ENCODE measurements at regions not wholly inside any gene's neighbourhood (a gene's known extent, or its start where the extent isn't known, plus 50 kb on each side); places are given as distances from the start of the nearest gene placed in this dataset.

DNA sequence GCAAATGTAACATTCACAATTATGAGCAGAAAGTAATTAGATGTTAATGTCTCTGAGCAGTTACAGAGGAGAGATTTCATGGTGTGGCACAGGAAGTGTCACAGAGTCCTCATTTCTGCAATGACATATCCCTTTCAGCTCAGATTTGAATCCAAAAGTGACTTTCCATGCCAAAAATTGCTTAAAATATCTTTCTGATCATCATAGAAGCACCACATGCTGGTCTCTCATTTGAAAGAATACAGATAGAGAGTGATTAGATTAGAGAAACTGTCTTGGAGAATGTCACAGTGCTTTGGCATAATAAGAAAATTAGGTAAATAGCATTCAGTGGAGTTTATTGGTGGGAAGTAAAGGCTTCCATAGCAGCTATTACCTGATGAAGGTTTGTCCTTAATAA is 383.4 kb upstream of the CDH2 start:
- no peak for ATAC-seq
- intact Hi-C loops (cut with DNase I), result no loop called here

DNA sequence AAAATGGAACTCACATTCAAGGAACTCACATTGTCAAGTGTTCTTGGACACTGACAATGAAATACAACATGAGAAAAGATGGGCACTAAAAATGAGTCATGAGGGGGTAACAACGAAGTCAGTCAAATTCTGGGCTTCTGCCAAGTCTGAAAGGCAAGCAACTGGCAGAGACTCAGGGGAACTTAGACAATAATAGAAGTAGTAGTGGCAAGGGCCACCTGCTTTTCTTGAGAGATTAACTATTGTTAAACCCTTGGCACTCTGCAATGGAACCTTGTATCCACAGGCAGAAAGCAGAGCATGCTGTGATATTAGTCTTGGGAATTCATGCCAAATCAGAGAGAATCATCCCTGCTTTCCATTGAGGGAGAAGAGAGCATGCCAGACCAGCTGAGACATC is 382.6 kb upstream of the CDH2 start:
- Histone ChIP-seq H3K27me3 (no peaks in the 10 kb centered on the region), H3K4me1 (no peaks in the 10 kb centered on the region), H3K27ac (no peak overlapping the region), H3K9me3 (peaks cover 0 to 13% (median 0%) of the 10 kb centered on the region in 12 donors), H3K4me3 (no peak overlapping the region), H3K36me3 (no peaks in the 10 kb centered on the region)
- WGBS, 4 donors, result 6 to 19% (median 15%) methylated on average over 1 of the region's 1 CpG
- TF ChIP-seq POLR2A (IDR thresholded peaks at IDR 0.05), result no peak
- TF ChIP-seq, protein P1, sequence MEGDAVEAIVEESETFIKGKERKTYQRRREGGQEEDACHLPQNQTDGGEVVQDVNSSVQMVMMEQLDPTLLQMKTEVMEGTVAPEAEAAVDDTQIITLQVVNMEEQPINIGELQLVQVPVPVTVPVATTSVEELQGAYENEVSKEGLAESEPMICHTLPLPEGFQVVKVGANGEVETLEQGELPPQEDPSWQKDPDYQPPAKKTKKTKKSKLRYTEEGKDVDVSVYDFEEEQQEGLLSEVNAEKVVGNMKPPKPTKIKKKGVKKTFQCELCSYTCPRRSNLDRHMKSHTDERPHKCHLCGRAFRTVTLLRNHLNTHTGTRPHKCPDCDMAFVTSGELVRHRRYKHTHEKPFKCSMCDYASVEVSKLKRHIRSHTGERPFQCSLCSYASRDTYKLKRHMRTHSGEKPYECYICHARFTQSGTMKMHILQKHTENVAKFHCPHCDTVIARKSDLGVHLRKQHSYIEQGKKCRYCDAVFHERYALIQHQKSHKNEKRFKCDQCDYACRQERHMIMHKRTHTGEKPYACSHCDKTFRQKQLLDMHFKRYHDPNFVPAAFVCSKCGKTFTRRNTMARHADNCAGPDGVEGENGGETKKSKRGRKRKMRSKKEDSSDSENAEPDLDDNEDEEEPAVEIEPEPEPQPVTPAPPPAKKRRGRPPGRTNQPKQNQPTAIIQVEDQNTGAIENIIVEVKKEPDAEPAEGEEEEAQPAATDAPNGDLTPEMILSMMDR (IDR thresholded peaks at IDR 0.05), result no peak
- DNase-seq (no peak), ATAC-seq (no peak)
- intact Hi-C loops (cut with DNase I), result no loop called here

More for the DNA sequence above, 383.4 kb upstream of the CDH2 start:
- Histone ChIP-seq H3K4me3 (no peak overlapping the region), H3K27me3 (no peaks in the 10 kb centered on the region), H3K27ac (no peak overlapping the region), H3K36me3 (no peaks in the 10 kb centered on the region), H3K9me3 (peaks cover 0 to 13% (median 0%) of the 10 kb centered on the region in 12 donors), H3K4me1 (no peaks in the 10 kb centered on the region)
- DNase-seq, result no peak
- TF ChIP-seq POLR2A (IDR thresholded peaks at IDR 0.05), result no peak
- TF ChIP-seq, protein P1 (IDR thresholded peaks at IDR 0.05), result no peak

DNA sequence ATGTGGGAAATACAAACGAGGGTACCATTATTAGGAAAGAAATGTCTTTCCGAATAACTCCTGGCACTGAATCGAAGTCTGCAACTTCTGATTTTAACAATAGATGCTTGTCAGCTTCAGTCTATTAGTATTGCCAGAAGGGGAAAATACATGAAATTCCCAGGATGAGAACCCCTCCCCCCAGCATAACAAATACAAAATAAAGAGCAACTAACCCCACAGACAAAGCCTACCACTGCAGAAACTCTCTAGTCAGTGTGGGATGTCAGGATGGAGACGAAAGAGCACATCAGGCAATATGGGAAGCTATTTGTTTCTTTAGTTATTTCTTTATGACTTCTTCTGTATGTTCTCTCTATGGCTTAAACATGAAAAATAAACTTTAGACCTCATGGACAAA is 365.0 kb upstream of the CDH2 start:
- no peak for DNase-seq
- Histone ChIP-seq H3K4me3 (no peak overlapping the region), H3K27me3 (no peaks in the 10 kb centered on the region), H3K9me3 (no peaks in the 10 kb centered on the region), H3K27ac (peak overlapping the region in 2 of 12 donors; percentile 6 to 23), H3K36me3 (no peaks in the 10 kb centered on the region), H3K4me1 (peaks cover 0 to 6% (median 0%) of the 10 kb centered on the region in 12 donors)
- intact Hi-C loops (cut with DNase I), result no loop called here
- TF ChIP-seq, protein P1 (IDR thresholded peaks at IDR 0.05), result no peak
- no peak for TF ChIP-seq POLR2A (IDR thresholded peaks at IDR 0.05)
- peak in 1 of 4 donors; percentile 38 for ATAC-seq
- 53 to 77% (median 66%) methylated on average over 4 of the region's 4 CpGs for WGBS, 4 donors

DNA sequence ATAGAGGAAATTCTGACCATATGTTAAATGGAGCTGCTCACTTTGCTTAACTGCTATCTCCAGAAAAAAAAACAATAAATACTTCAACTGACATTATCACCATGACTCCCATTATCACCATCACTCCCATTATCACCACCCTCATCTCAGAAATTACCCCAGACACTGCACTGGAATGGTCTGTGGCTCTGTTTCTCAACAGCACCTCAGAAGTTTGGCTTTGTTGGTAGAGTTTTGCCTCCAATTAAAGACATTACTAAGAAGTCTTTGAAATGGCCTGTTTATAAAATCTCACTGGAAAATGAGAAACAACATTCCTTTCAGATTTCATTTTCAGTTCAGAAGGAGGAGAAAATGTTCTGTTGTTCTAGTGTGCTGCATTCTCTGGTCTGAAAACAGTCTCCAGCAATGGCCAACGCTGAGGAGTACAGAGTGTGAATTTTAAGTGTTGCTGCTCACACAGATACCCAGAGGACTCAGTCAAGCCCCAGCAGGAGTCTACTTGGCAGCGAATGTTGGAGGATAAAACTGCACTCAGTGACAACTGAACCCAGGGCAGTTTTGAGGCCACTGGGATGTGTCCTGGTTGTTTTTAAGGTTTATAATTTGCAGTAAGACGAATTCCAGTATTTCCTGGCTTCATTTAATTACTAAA is 364.5 kb upstream of the CDH2 start:
- H3K4me1 ChIP-seq, result peaks cover 0 to 6% (median 0%) of the 10 kb centered on the region in 12 donors
- intact Hi-C loops (cut with DNase I), result no loop called here
- no peak overlapping the region for H3K4me3 ChIP-seq
- H3K9me3 ChIP-seq, result no peaks in the 10 kb centered on the region
- no peaks in the 10 kb centered on the region for H3K27me3 ChIP-seq
- ATAC-seq (peak; percentile 46 to 87 (median 66)), DNase-seq (peak in 1 of 5 donors; percentile 20)
- peak overlapping the region in 4 of 12 donors; percentile 6 to 56 (median 28) for H3K27ac ChIP-seq
- TF ChIP-seq POLR2A (IDR thresholded peaks at IDR 0.05), result no peak
- TF ChIP-seq, protein P1 (IDR thresholded peaks at IDR 0.05), result no peak
- H3K36me3 ChIP-seq, result no peaks in the 10 kb centered on the region
- WGBS, 4 donors, result 24 to 39% (median 34%) methylated on average over 3 of the region's 3 CpGs

Measured in heart left ventricle (tissue), 16 donors.